HG03342 (cell line): ENCODE measurements at regions not wholly inside any gene's neighbourhood (a gene's known extent, or its start where the extent isn't known, plus 50 kb on each side); places are given as distances from the start of the nearest gene placed in this dataset.
"Not testable (repeated sequence)": the region's sequence is repeated elsewhere in the genome, so short reads cannot be mapped to it uniquely, and the experiment has no call there.

ENCODE experiments used
- ATAC-seq: cut with Tn5 transposase; IDR thresholded peaks from one replicate; pipeline ENCODE4 v1.9.1; 2021; ENCODE audit warnings: mild to moderate bottlenecking, moderate library complexity; ENCODE audit not compliant: unreplicated experiment

- ATAC-seq: no peak
Measured at GRCh38 chr1:188122646-188123045, 1293.9 kb downstream of the PLA2G4A start.

- no peak for ATAC-seq
Measured at GRCh38 chr1:188127507-188127906, 1298.8 kb downstream of the PLA2G4A start.

- no peak for ATAC-seq
Measured at GRCh38 chr1:188128761-188129160, 1300.0 kb downstream of the PLA2G4A start.

- no peak for ATAC-seq
Measured at GRCh38 chr1:188129856-188130838, 1301.4 kb downstream of the PLA2G4A start.

- ATAC-seq: no peak
Measured at GRCh38 chr1:188137221-188137620, 1308.5 kb downstream of the PLA2G4A start.

GRCh38 chr1:188140958-188141357 lies 1312.2 kb downstream of the PLA2G4A start:
- no peak for ATAC-seq

- no peak for ATAC-seq
Measured at GRCh38 chr1:188154196-188154595, 1325.4 kb downstream of the PLA2G4A start.

- no peak for ATAC-seq
Measured at GRCh38 chr1:188154761-188155160, 1326.0 kb downstream of the PLA2G4A start.

- no peak for ATAC-seq
Measured at GRCh38 chr1:188155261-188155660, 1326.5 kb downstream of the PLA2G4A start.

- no peak for ATAC-seq
Measured at GRCh38 chr1:188164459-188164858, 1335.7 kb downstream of the PLA2G4A start.

GRCh38 chr1:188166654-188167053 lies 1337.9 kb downstream of the PLA2G4A start:
- ATAC-seq: no peak

- no peak for ATAC-seq
Measured at GRCh38 chr1:188169971-188170370, 1341.2 kb downstream of the PLA2G4A start.

GRCh38 chr1:188170411-188170810 lies 1341.7 kb downstream of the PLA2G4A start:
- ATAC-seq: no peak

GRCh38 chr1:188170935-188171334 lies 1342.2 kb downstream of the PLA2G4A start:
- no peak for ATAC-seq

GRCh38 chr1:188182063-188182462 lies 1353.3 kb downstream of the PLA2G4A start:
- not testable (repeated sequence) for ATAC-seq

GRCh38 chr1:188188317-188188716 lies 1359.6 kb downstream of the PLA2G4A start:
- ATAC-seq: no peak

GRCh38 chr1:188194916-188195315 lies 1366.2 kb downstream of the PLA2G4A start:
- ATAC-seq: no peak

- no peak for ATAC-seq
Measured at GRCh38 chr1:188218289-188218688, 1389.5 kb downstream of the PLA2G4A start.

GRCh38 chr1:188220051-188220450 lies 1391.3 kb downstream of the PLA2G4A start:
- ATAC-seq: no peak

GRCh38 chr1:188224263-188224662 lies 1395.5 kb downstream of the PLA2G4A start:
- no peak for ATAC-seq

- no peak for ATAC-seq
Measured at GRCh38 chr1:188225975-188226374, 1397.2 kb downstream of the PLA2G4A start.

GRCh38 chr1:188228623-188229022 lies 1399.9 kb downstream of the PLA2G4A start:
- ATAC-seq: no peak
